Spleen (tissue), 11 donors: ENCODE measurements at regions not wholly inside any gene's neighbourhood (a gene's known extent, or its start where the extent isn't known, plus 50 kb on each side); places are given as distances from the start of the nearest gene placed in this dataset.
"Not testable (repeated sequence)": the region's sequence is repeated elsewhere in the genome, so short reads cannot be mapped to it uniquely, and the experiment has no call there.

ENCODE experiments used
- DNase-seq: peaks from one replicate; pipeline ENCODE4 v3.0.0-alpha.2; 2020
- H3K27ac ChIP-seq, 8 donors: fragments of 200-600 bp; sonication (generic) in 7 of 8; 1 replicate in 4 of 8; 2 replicates in 4 of 8; pipeline versions ENCODE4 v1.5.0 to v1.8.0; 2016 to 2021; ENCODE audit warnings: inconsistent platforms in 4 of 8, mild to moderate bottlenecking in 4 of 8, moderate library complexity in 1 of 8
- H3K27me3 ChIP-seq, 7 donors: fragments of 200-600 bp; sonication (generic) in 6 of 7; replicated peaks in 1 of 7; 1 replicate in 4 of 7; 2 replicates in 3 of 7; pipeline versions ENCODE4 v1.5.0 to v1.8.0; 2016 to 2021; ENCODE audit warnings: inconsistent platforms in 3 of 7, mild to moderate bottlenecking in 1 of 7
- H3K36me3 ChIP-seq, 6 donors: fragments of 200-600 bp; sonication (generic) in 5 of 6; 1 replicate in 4 of 6; 2 replicates in 2 of 6; pipeline versions ENCODE4 v1.5.0 to v1.8.0; 2016 to 2021; ENCODE audit warnings: inconsistent platforms in 2 of 6
- H3K4me1 ChIP-seq, 6 donors: fragments of 200-600 bp; sonication (generic) in 5 of 6; 1 replicate in 3 of 6; 2 replicates in 3 of 6; pipeline versions ENCODE4 v1.5.0 to v1.8.0; 2016 to 2021; ENCODE audit warnings: inconsistent platforms in 3 of 6
- H3K4me3 ChIP-seq, 8 donors: fragments of 200-600 bp; sonication (generic) in 7 of 8; 1 replicate in 4 of 8; 2 replicates in 4 of 8; pipeline versions ENCODE4 v1.5.0 to v1.8.0; 2016 to 2021; ENCODE audit warnings: inconsistent platforms in 4 of 8, mild to moderate bottlenecking in 4 of 8, moderate library complexity in 2 of 8
- H3K9me3 ChIP-seq, 8 donors: fragments of 200-600 bp; sonication (generic) in 7 of 8; 1 replicate in 4 of 8; 2 replicates in 4 of 8; pipeline versions ENCODE4 v1.5.0 to v1.8.0; 2016 to 2021; ENCODE audit warnings: inconsistent platforms in 4 of 8
- CTCF ChIP-seq, 11 experiments: fragments of 200-600 bp in 7 of 11; fragments of 450-650 bp in 4 of 11; sonication (generic) in 4 of 11; IDR thresholded peaks in 8 of 11; conservative IDR thresholded peaks in 3 of 11; 1 replicate in 7 of 11; 2 replicates in 4 of 11; pipeline versions ENCODE4 v1.4.0 to v1.8.0; 2016 to 2021; ENCODE audit warnings: antibody characterized with exemption in 11 of 11, inconsistent platforms in 4 of 11, mild to moderate bottlenecking in 1 of 11
- POLR2A ChIP-seq, 3 donors: fragments of 450-650 bp; IDR thresholded peaks; one replicate each; pipeline ENCODE4 v1.5.1; 2017; ENCODE audit warnings: antibody characterized with exemption in 3 of 3, mild to moderate bottlenecking in 1 of 3
- POLR2AphosphoS5 ChIP-seq, 3 donors: sonication (generic); formaldehyde crosslinking; IDR thresholded peaks; one replicate each; pipeline ENCODE4 v1.5.1; 2017; ENCODE audit warnings: antibody characterized with exemption in 3 of 3
- WGBS, 5 donors: extraction: QIAGEN DNeasy Blood & Tissue Kit in 3 of 5; methylation state at CpG; one replicate each; pipeline versions ENCODE4 v1.1.5 to v1.1.7; 2013 to 2018; 5-methylcytosine and 5-hydroxymethylcytosine counted together
- intact Hi-C: fragments of 100-400 bp; cut with DNase I; formaldehyde crosslinking; loops from one replicate; pipeline ENCODE4 v1.15.0; 2023; ENCODE audit warnings: low total_unique reads
- donor health status: healthy with polysubstance abuse.
- donor health status: DM: no; HTN: no; CAD: no; lungs with moderate emphysema.
- donor health status: DM: no; HTN: no; CAD: no.
- donor health status: Bipolar disorder and iron deficiency.
- donor health status: healthy.
- donor health status: DM: no; HTN: no; CAD: no.
- donor health status: DM: yes; HTN: yes; CAD: no.

- H3K36me3 ChIP-seq = no peaks in the 10 kb centered on the region
- H3K9me3 ChIP-seq = no peaks in the 10 kb centered on the region
- H3K4me1 ChIP-seq = peaks cover 0 to 34% (median 9%) of the 10 kb centered on the region in 6 donors
- DNase-seq = peak; percentile 57
- no peak overlapping the region for H3K27ac ChIP-seq
- TF ChIP-seq CTCF (IDR thresholded peaks at IDR 0.05 in 8 of 11, conservative IDR thresholded peaks at IDR 0.05 in 3 of 11) = no peak
- no peak for TF ChIP-seq POLR2AphosphoS5 (IDR thresholded peaks at IDR 0.05)
- TF ChIP-seq POLR2A (IDR thresholded peaks at IDR 0.05) = no peak
- intact Hi-C loops = no loop called here
- H3K4me3 ChIP-seq = no peak overlapping the region
- WGBS, 5 donors = 84 to 94% (median 88%) methylated on average over 47 to 51 of the region's 51 CpGs
- H3K27me3 ChIP-seq = no peaks in the 10 kb centered on the region
Measured at GRCh38 chr2:43068041-43068533, 158.3 kb downstream of the ZFP36L2 start.

- intact Hi-C loops = no loop called here
- DNase-seq = peak; percentile 66
Measured at GRCh38 chr2:43067254-43068040, 159.0 kb downstream of the ZFP36L2 start.

GRCh38 chr2:43066541-43067253, 159.7 kb downstream of the ZFP36L2 start:
- peaks cover 0 to 24% (median 9%) of the 10 kb centered on the region in 6 donors for H3K4me1 ChIP-seq
- intact Hi-C loops, H3K27ac ChIP-seq, H3K9me3 ChIP-seq, H3K36me3 ChIP-seq, H3K27me3 ChIP-seq, H3K4me3 ChIP-seq: not testable (repeated sequence)
- peak; percentile 43 for DNase-seq
- 89 to 93% (median 91%) methylated on average over 20 of the region's 20 CpGs for WGBS, 5 donors

More at GRCh38 chr2:43067254-43068040, 159.0 kb downstream of the ZFP36L2 start:
- Histone ChIP-seq H3K9me3 (no peaks in the 10 kb centered on the region), H3K4me3 (no peak overlapping the region), H3K27ac (no peak overlapping the region), H3K27me3 (no peaks in the 10 kb centered on the region), H3K4me1 (peaks cover 0 to 31% (median 9%) of the 10 kb centered on the region in 6 donors), H3K36me3 (no peaks in the 10 kb centered on the region)
- TF ChIP-seq CTCF (IDR thresholded peaks at IDR 0.05 in 8 of 11, conservative IDR thresholded peaks at IDR 0.05 in 3 of 11) = no peak
- TF ChIP-seq POLR2A (IDR thresholded peaks at IDR 0.05) = no peak
- no peak for TF ChIP-seq POLR2AphosphoS5 (IDR thresholded peaks at IDR 0.05)
- 85 to 96% (median 87%) methylated on average over 12 to 14 of the region's 14 CpGs for WGBS, 5 donors

GRCh38 chr2:43065871-43066270, 160.5 kb downstream of the ZFP36L2 start:
- H3K27ac ChIP-seq = no peak overlapping the region
- H3K4me1 ChIP-seq = peaks cover 0 to 16% (median 9%) of the 10 kb centered on the region in 6 donors
- no peaks in the 10 kb centered on the region for H3K36me3 ChIP-seq
- TF ChIP-seq CTCF (IDR thresholded peaks at IDR 0.05 in 8 of 11, conservative IDR thresholded peaks at IDR 0.05 in 3 of 11) = no peak
- TF ChIP-seq POLR2A (IDR thresholded peaks at IDR 0.05) = no peak
- TF ChIP-seq POLR2AphosphoS5 (IDR thresholded peaks at IDR 0.05) = no peak
- intact Hi-C loops = no loop called here
- H3K4me3 ChIP-seq = no peak overlapping the region
- no peaks in the 10 kb centered on the region for H3K27me3 ChIP-seq
- DNase-seq = peak; percentile 41
- 79 to 93% (median 86%) methylated on average over 10 of the region's 10 CpGs for WGBS, 5 donors
- H3K9me3 ChIP-seq = peaks cover 0 to 10% (median 6%) of the 10 kb centered on the region in 8 donors
